HCT116 (cell line): ENCODE measurements at regions not wholly inside any gene's neighbourhood (a gene's known extent, or its start where the extent isn't known, plus 50 kb on each side); places are given as distances from the start of the nearest gene placed in this dataset.

Experiments used
- CTCF ChIP-seq, 3 experiments: fragments of 200-600 bp in 1 of 3; sonication (generic) in 1 of 3; IDR thresholded peaks in 2 of 3; conservative IDR thresholded peaks in 1 of 3; 2 replicates each; pipeline ENCODE4 v1.5.1; 2012 to 2017; ENCODE audit warnings: low read depth in 2 of 3, low read length in 2 of 3, antibody characterized with exemption in 1 of 3, borderline replicate concordance in 1 of 3, control low read depth in 1 of 3, mild to moderate bottlenecking in 1 of 3, mixed read lengths in 1 of 3, mixed run types in 1 of 3, moderate library complexity in 1 of 3; ENCODE audit not compliant: insufficient read depth in 1 of 3
- EZH2 ChIP-seq: fragments of 200-600 bp; sonication (generic); IDR thresholded peaks from 2 replicates; pipeline ENCODE4 v1.6.1; 2017; ENCODE audit warnings: antibody characterized with exemption, mixed run types

- TF ChIP-seq CTCF (IDR thresholded peaks at IDR 0.05 in 2 of 3, conservative IDR thresholded peaks at IDR 0.05 in 1 of 3; ENCODE audit: borderline replicate concordance in 1 of 3, insufficient read depth in 1 of 3, low read depth in 2 of 3, low read length in 2 of 3) (no peak), EZH2 (no peak)
Observed at GRCh38 chr2:51881673-51882072, 849.7 kb upstream of the NRXN1 start.
